H1 (cell line): ENCODE measurements at regions not wholly inside any gene's neighbourhood (a gene's known extent, or its start where the extent isn't known, plus 50 kb on each side); places are given as distances from the start of the nearest gene placed in this dataset.

Source experiments
- CTCF ChIA-PET: fragments of 300-600 bp; sonication (Branson Sonifier 250); formaldehyde crosslinking; loops from one replicate; lab custom pipeline; 2021; ENCODE audit not compliant: partially characterized antibody; lab: Charles Lee
- POLR2A ChIA-PET: fragments of 300-600 bp; sonication (Branson Sonifier 250); formaldehyde crosslinking; loops from one replicate; lab custom pipeline; 2021; ENCODE audit warnings: inconsistent platforms; ENCODE audit not compliant: partially characterized antibody; lab: Charles Lee
- DNase-seq, 2 experiments: peaks; one replicate each; pipeline versions ENCODE4 v3.0.0 to v3.0.0-alpha.2; 2010 to 2022; ENCODE audit warnings: low spot score in 2 of 2, low read depth in 1 of 2, mixed read lengths in 1 of 2
- FAIRE-seq: peaks from 2 replicates; lab custom pipeline; 2011; peaks lifted over from hg19 to GRCh38; lab: Jason Lieb, UNC
- H2AFZ ChIP-seq: 2 replicates; pipeline ENCODE4 v1.8.1; 2012; ENCODE audit warnings: low read length, inconsistent platforms
- H2AK5ac ChIP-seq: 2 replicates; pipeline ENCODE4 v1.6.1; 2013; ENCODE audit warnings: low read depth, low read length
- H2BK120ac ChIP-seq: replicated peaks from 2 replicates; pipeline ENCODE3; 2013; ENCODE audit warnings: low read depth, low read length, inconsistent platforms
- H2BK12ac ChIP-seq: 2 replicates; pipeline ENCODE4 v1.6.1; 2013; ENCODE audit warnings: low read depth, low read length
- H2BK15ac ChIP-seq: 2 replicates; pipeline ENCODE4 v1.6.1; 2013; ENCODE audit warnings: low read length
- H2BK20ac ChIP-seq: 2 replicates; pipeline ENCODE4 v1.6.1; 2013; ENCODE audit warnings: low read length
- H2BK5ac ChIP-seq: 2 replicates; pipeline ENCODE4 v1.6.1; 2013; ENCODE audit warnings: low read depth, low read length
- H3K14ac ChIP-seq: 2 replicates; pipeline ENCODE4 v1.6.1; 2013; ENCODE audit warnings: inconsistent platforms; ENCODE audit not compliant: insufficient read length
- H3K18ac ChIP-seq: 2 replicates; pipeline ENCODE4 v1.6.1; 2013; ENCODE audit warnings: low read length; ENCODE audit errors: extremely low read depth
- H3K23ac ChIP-seq: 2 replicates; pipeline ENCODE4 v1.6.1; 2013; ENCODE audit warnings: inconsistent platforms; ENCODE audit not compliant: insufficient read length
- H3K23me2 ChIP-seq: 2 replicates; pipeline ENCODE4 v1.6.1; 2013; ENCODE audit warnings: low read depth, low read length
- H3K27ac ChIP-seq: 2 replicates; pipeline ENCODE4 v1.6.1; 2011; ENCODE audit warnings: low read depth, low read length, inconsistent platforms
- H3K27me3 ChIP-seq, 4 experiments: replicated peaks in 1 of 4; 1 replicate in 1 of 4; 2 replicates in 3 of 4; pipeline versions ENCODE4 v1.6.1 to v1.8.1; 2011 to 2013; ENCODE audit warnings: low read length in 3 of 4, mild to moderate bottlenecking in 3 of 4, inconsistent platforms in 2 of 4, mixed read lengths in 2 of 4, moderate library complexity in 1 of 4; ENCODE audit not compliant: control insufficient read depth in 3 of 4, insufficient read depth in 3 of 4; ENCODE audit errors: extremely low read depth in 1 of 4
- H3K36me3 ChIP-seq, 4 experiments: 2 replicates each; pipeline versions ENCODE4 v1.6.1 to v1.8.1; 2011 to 2013; ENCODE audit warnings: mild to moderate bottlenecking in 4 of 4, low read length in 3 of 4, moderate library complexity in 2 of 4, control low read depth in 1 of 4, inconsistent platforms in 1 of 4; ENCODE audit not compliant: insufficient read depth in 4 of 4, control insufficient read depth in 2 of 4
- H3K4ac ChIP-seq: replicated peaks from 2 replicates; pipeline ENCODE3; 2013; ENCODE audit warnings: low read length, low read depth, mixed read lengths, inconsistent platforms; ENCODE audit not compliant: insufficient read length
- H3K4me1 ChIP-seq, 4 experiments: replicated peaks in 1 of 4; 1 replicate in 1 of 4; 2 replicates in 3 of 4; pipeline versions ENCODE4 v1.6.1 to v1.8.1; 2011 to 2013; ENCODE audit warnings: low read length in 3 of 4, inconsistent platforms in 2 of 4, mixed read lengths in 1 of 4; ENCODE audit not compliant: insufficient read depth in 4 of 4, control insufficient read depth in 3 of 4
- H3K4me2 ChIP-seq, 2 experiments: 2 replicates each; pipeline versions ENCODE4 v1.6.1 to v1.8.1; 2011 to 2013; ENCODE audit warnings: low read depth in 2 of 2, low read length in 2 of 2, control low read depth in 1 of 2, inconsistent platforms in 1 of 2, mild to moderate bottlenecking in 1 of 2; ENCODE audit not compliant: insufficient read depth in 1 of 2
- H3K4me3 ChIP-seq, 4 experiments: fragments of 200-600, 300-600 bp in 1 of 4; sonication (generic), shearing (Covaris generic), sonication (Bioruptor Twin) in 1 of 4; 2 replicates each; pipeline versions ENCODE4 v1.5.1 to v1.8.1; 2011 to 2016; ENCODE audit warnings: low read length in 4 of 4, low read depth in 3 of 4, control low read depth in 2 of 4, inconsistent platforms in 2 of 4, mild to moderate bottlenecking in 2 of 4, mixed read lengths in 1 of 4, moderate library complexity in 1 of 4; ENCODE audit not compliant: insufficient read depth in 2 of 4; ENCODE audit errors: extremely low read depth in 1 of 4
- H3K56ac ChIP-seq: replicated peaks from 2 replicates; pipeline ENCODE3; 2013; ENCODE audit warnings: low read depth, mild to moderate bottlenecking, mixed read lengths, low read length, inconsistent platforms; ENCODE audit not compliant: insufficient read length
- H3K79me1 ChIP-seq: 2 replicates; pipeline ENCODE4 v1.6.1; 2013; ENCODE audit warnings: low read depth, low read length, control low read depth
- H3K79me2 ChIP-seq, 2 experiments: 2 replicates each; pipeline versions ENCODE4 v1.6.1 to v1.8.1; 2012 to 2013; ENCODE audit warnings: low read length in 2 of 2, mild to moderate bottlenecking in 2 of 2, inconsistent platforms in 1 of 2; ENCODE audit not compliant: insufficient read depth in 2 of 2, control insufficient read depth in 1 of 2
- H3K9ac ChIP-seq, 4 experiments: replicated peaks in 1 of 4; 1 replicate in 1 of 4; 2 replicates in 3 of 4; pipeline versions ENCODE4 v1.6.1 to v1.8.1; 2011 to 2013; ENCODE audit warnings: low read depth in 3 of 4, low read length in 3 of 4, control low read depth in 2 of 4, mild to moderate bottlenecking in 2 of 4, moderate library complexity in 2 of 4, inconsistent platforms in 1 of 4; ENCODE audit errors: extremely low read depth in 1 of 4
- H3K9me3 ChIP-seq, 2 experiments: 2 replicates each; pipeline versions ENCODE4 v1.6.1 to v1.8.1; 2012 to 2013; ENCODE audit warnings: mild to moderate bottlenecking in 2 of 2, moderate library complexity in 2 of 2, control low read depth in 1 of 2, inconsistent platforms in 1 of 2, low read depth in 1 of 2, low read length in 1 of 2, mixed read lengths in 1 of 2; ENCODE audit not compliant: insufficient read depth in 2 of 2
- H4K20me1 ChIP-seq, 2 experiments: replicated peaks in 1 of 2; 2 replicates each; pipeline versions ENCODE3 to v1.8.1; 2011 to 2013; ENCODE audit warnings: inconsistent platforms in 2 of 2, low read length in 2 of 2, mild to moderate bottlenecking in 1 of 2; ENCODE audit not compliant: insufficient read depth in 2 of 2, control insufficient read depth in 1 of 2
- H4K5ac ChIP-seq: 2 replicates; pipeline ENCODE4 v1.6.1; 2013; ENCODE audit warnings: low read length, low read depth, mixed read lengths, inconsistent platforms; ENCODE audit not compliant: insufficient read length
- H4K8ac ChIP-seq: 2 replicates; pipeline ENCODE4 v1.8.0; 2013; ENCODE audit warnings: mild to moderate bottlenecking, moderate library complexity, low read length, inconsistent platforms; ENCODE audit not compliant: insufficient read depth; ENCODE audit errors: extremely low read depth
- H4K91ac ChIP-seq: replicated peaks from 2 replicates; pipeline ENCODE3; 2013; ENCODE audit warnings: low read length, mixed read lengths, inconsistent platforms; ENCODE audit not compliant: insufficient read length
- CREB1 ChIP-seq: IDR thresholded peaks from 2 replicates; pipeline ENCODE4 v1.6.1; 2012; ENCODE audit warnings: inconsistent platforms
- EZH2 ChIP-seq: fragments of 200-600 bp; sonication (generic); IDR thresholded peaks from 2 replicates; pipeline ENCODE4 v1.7.1; 2012; ENCODE audit warnings: low read depth, mild to moderate bottlenecking, moderate library complexity, low read length, inconsistent platforms; ENCODE audit not compliant: severe bottlenecking
- HDAC2 ChIP-seq, 2 experiments: fragments of 300-600 bp in 1 of 2; sonication (generic) in 1 of 2; IDR thresholded peaks; 2 replicates each; pipeline ENCODE4 v1.6.1; 2011 to 2012; ENCODE audit warnings: low read depth in 2 of 2, low read length in 2 of 2, mild to moderate bottlenecking in 2 of 2, moderate library complexity in 2 of 2, borderline replicate concordance in 1 of 2, inconsistent platforms in 1 of 2
- NRF1 ChIP-seq: IDR thresholded peaks from 2 replicates; pipeline ENCODE4 v1.6.1; 2011; ENCODE audit warnings: mild to moderate bottlenecking, low read depth, low read length, improper control_type of control experiment
- POLR2A ChIP-seq, 2 experiments: IDR thresholded peaks; 1 replicate in 1 of 2; 2 replicates in 1 of 2; pipeline ENCODE4 v1.6.1; 2011; ENCODE audit warnings: low read depth in 2 of 2, low read length in 2 of 2, mild to moderate bottlenecking in 2 of 2; ENCODE audit errors: control extremely low read depth in 1 of 2
- POU5F1 ChIP-seq: IDR thresholded peaks from 2 replicates; pipeline ENCODE4 v1.6.1; 2011; ENCODE audit warnings: low read depth, mild to moderate bottlenecking, low read length, moderate library complexity
- SIRT6 ChIP-seq: IDR thresholded peaks from one replicate; pipeline ENCODE4 v1.7.1; 2012; ENCODE audit warnings: low read length, inconsistent platforms
- SIX5 ChIP-seq: IDR thresholded peaks from 2 replicates; pipeline ENCODE4 v1.6.1; 2011; ENCODE audit warnings: mild to moderate bottlenecking, low read depth, low read length
- SP1 ChIP-seq: IDR thresholded peaks from 2 replicates; pipeline ENCODE4 v1.6.1; 2011; ENCODE audit warnings: low read depth, low read length
- TAF7 ChIP-seq: optimal IDR thresholded peaks from 2 replicates; pipeline ENCODE3; 2011; ENCODE audit warnings: low read depth, mild to moderate bottlenecking, inconsistent platforms, low read length, moderate library complexity, borderline replicate concordance
- YY1 ChIP-seq: IDR thresholded peaks from 2 replicates; pipeline ENCODE4 v1.6.1; 2011; ENCODE audit warnings: low read depth, mild to moderate bottlenecking, low read length
- WGBS, 2 experiments: shearing (Covaris generic) in 1 of 2; methylation state at CpG; one replicate each; pipeline versions ENCODE4 v1.1.6 to v1.1.7; 2013 to 2015; ENCODE audit warnings: low lambda C conversion rate in 2 of 2, mixed read lengths in 2 of 2, inconsistent platforms in 1 of 2, low coverage in 1 of 2, missing lambda C conversion rate in 1 of 2; ENCODE audit not compliant: insufficient replicate concordance in 2 of 2, insufficient coverage in 1 of 2, insufficient read length in 1 of 2; ENCODE audit errors: extremely low coverage in 1 of 2, missing lambda C conversion rate in 1 of 2; 5-methylcytosine and 5-hydroxymethylcytosine counted together
- TF ChIP-seq, protein P1 (sequence below): IDR thresholded peaks from 2 replicates; pipeline ENCODE4 v1.6.1; 2012; ENCODE audit warnings: inconsistent platforms
- TF ChIP-seq, protein P2 (sequence below), 3 experiments: IDR thresholded peaks; 1 replicate in 2 of 3; 2 replicates in 1 of 3; pipeline versions ENCODE4 v1.5.1 to v1.6.1; 2011; ENCODE audit warnings: low read length in 3 of 3, mild to moderate bottlenecking in 3 of 3, inconsistent platforms in 2 of 3, low read depth in 1 of 3, moderate library complexity in 1 of 3; ENCODE audit not compliant: insufficient read depth in 1 of 3; ENCODE audit errors: control extremely low read depth in 1 of 3

DNA sequence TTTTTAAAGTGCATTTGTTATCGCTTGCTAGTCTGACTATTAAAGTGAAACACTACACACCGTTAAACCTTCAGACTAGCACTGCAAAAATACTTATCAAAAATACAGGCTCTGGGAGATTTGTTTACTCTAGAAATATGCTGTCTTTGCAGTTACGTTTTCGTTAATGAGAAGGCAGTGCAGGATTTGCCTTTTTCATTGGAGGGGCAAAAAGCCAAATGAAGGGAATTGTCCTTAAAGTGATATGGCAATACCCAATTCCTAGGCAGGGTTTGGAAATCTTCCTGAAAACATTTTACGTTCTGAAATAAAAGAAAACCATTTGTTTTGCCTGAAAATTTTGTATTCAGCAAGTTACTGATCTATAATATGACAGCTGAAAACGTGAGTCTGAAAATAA is 1800.2 kb downstream of the MAT2B start:
- Histone ChIP-seq H2BK12ac (no peak overlapping the region), H3K36me3 (no peaks in the 10 kb centered on the region), H3K23me2 (no peaks in the 10 kb centered on the region), H3K79me2 (no peaks in the 10 kb centered on the region), H2BK5ac (no peak overlapping the region), H3K9me3 (peaks cover 3 to 5% of the 10 kb centered on the region in 2 experiments; a peak in 2 of 4 replicates), H3K4me3 (no peak overlapping the region), H3K9ac (no peak overlapping the region), H2BK120ac (no peak overlapping the region), H3K27ac (no peak overlapping the region), H3K4me1 (no peaks in the 10 kb centered on the region), H4K20me1 (no peaks in the 10 kb centered on the region), H2AFZ (no peak overlapping the region), H3K4ac (no peak overlapping the region), H3K4me2 (no peak overlapping the region), H3K79me1 (no peaks in the 10 kb centered on the region), H3K23ac (no peak overlapping the region), H3K27me3 (no peaks in the 10 kb centered on the region), H3K56ac (no peak overlapping the region), H3K14ac (no peak overlapping the region), H4K91ac (no peak overlapping the region), H4K5ac (no peak overlapping the region), H4K8ac (no peak overlapping the region), H3K18ac (no peak overlapping the region), H2AK5ac (no peak overlapping the region), H2BK20ac (no peak overlapping the region), H2BK15ac (no peak overlapping the region)
- DNase-seq (no peak), FAIRE-seq (no peak)
- 81% methylated on average over 6 of the region's 6 CpGs; no CpG with 5 or more reads in 1 of the 2 experiments for WGBS, 2 experiments
- ChIA-PET CTCF (interaction anchor here (1.2 to 1.3 kb wide), 2 partner anchors 68 to 272 kb away, joined by 3 read pairs; no protein-coding TSS in a partner anchor), POLR2A (no interaction called here)
- no peak for TF ChIP-seq YY1
- no peak for TF ChIP-seq HDAC2 (IDR thresholded peaks at IDR 0.05; ENCODE audit: borderline replicate concordance in 1 of 2, low read depth in 2 of 2, low read length in 2 of 2)
- no peak for TF ChIP-seq CREB1
- no peak for TF ChIP-seq POU5F1
- no peak for TF ChIP-seq POLR2A (IDR thresholded peaks at IDR 0.05; ENCODE audit: control extremely low read depth in 1 of 2, low read depth in 2 of 2, low read length in 2 of 2)
- no peak for TF ChIP-seq SIX5
- TF ChIP-seq EZH2, result no peak
- TF ChIP-seq, protein P1, sequence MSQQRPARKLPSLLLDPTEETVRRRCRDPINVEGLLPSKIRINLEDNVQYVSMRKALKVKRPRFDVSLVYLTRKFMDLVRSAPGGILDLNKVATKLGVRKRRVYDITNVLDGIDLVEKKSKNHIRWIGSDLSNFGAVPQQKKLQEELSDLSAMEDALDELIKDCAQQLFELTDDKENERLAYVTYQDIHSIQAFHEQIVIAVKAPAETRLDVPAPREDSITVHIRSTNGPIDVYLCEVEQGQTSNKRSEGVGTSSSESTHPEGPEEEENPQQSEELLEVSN, result no peak
- no peak for TF ChIP-seq NRF1
- no peak for TF ChIP-seq SP1
- TF ChIP-seq, protein P2, sequence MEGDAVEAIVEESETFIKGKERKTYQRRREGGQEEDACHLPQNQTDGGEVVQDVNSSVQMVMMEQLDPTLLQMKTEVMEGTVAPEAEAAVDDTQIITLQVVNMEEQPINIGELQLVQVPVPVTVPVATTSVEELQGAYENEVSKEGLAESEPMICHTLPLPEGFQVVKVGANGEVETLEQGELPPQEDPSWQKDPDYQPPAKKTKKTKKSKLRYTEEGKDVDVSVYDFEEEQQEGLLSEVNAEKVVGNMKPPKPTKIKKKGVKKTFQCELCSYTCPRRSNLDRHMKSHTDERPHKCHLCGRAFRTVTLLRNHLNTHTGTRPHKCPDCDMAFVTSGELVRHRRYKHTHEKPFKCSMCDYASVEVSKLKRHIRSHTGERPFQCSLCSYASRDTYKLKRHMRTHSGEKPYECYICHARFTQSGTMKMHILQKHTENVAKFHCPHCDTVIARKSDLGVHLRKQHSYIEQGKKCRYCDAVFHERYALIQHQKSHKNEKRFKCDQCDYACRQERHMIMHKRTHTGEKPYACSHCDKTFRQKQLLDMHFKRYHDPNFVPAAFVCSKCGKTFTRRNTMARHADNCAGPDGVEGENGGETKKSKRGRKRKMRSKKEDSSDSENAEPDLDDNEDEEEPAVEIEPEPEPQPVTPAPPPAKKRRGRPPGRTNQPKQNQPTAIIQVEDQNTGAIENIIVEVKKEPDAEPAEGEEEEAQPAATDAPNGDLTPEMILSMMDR (IDR thresholded peaks at IDR 0.05; ENCODE audit: control extremely low read depth in 1 of 3, insufficient read depth in 1 of 3, low read depth in 1 of 3, low read length in 3 of 3), result no peak
- TF ChIP-seq SIRT6, result no peak
- no peak for TF ChIP-seq TAF7
